ENCODE measurements at regions not wholly inside any gene's neighbourhood (a gene's known extent, or its start where the extent isn't known, plus 50 kb on each side); places are given as distances from the start of the nearest gene placed in this dataset.

DNA sequence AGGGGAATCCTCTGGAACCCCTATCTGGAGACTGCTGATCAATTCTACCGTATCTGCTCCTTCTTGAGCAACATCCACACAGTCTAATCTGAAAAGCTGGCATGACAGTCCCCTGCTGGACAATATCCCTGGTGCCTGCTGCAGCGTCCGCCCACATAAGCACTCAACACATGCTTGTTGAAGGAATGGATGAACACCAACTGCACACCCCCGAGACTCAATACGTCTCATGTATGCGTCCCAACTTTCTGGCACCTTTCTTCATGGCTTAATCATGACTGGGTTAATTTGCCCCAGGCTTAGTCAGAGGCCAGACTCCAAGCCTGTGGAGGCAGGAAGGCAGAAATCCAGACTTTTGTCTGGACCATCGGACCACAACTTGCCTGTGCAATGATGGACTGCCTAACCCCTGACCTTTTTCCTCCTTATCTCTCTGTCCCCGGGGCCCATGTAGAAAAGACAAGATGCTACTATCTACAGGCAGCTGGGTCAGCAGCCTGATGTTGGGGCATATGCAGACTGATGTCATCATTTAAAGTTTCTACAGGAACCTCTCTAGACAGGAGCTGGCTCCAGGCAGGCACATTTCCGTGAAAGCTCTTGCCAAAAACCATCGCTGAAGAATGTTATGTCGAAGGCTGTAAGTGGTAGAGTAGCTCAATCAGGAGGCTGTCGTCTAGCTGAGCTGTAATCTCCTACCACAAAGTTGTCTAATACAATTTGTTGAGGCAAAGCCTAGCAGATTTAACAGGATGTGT, 114.1 kb upstream of the TPM1 start (continued):
- TF ChIP-seq ZNF532 (CRISPR knock-in tag; IDR thresholded peaks at IDR 0.05; ENCODE audit: borderline replicate concordance) (no peak), ZMAT4 (CRISPR knock-in tag; IDR thresholded peaks at IDR 0.05) (no peak), ZNF671 (CRISPR knock-in tag; IDR thresholded peaks at IDR 0.05) (no peak), HMGA2 (CRISPR knock-in tag; IDR thresholded peaks at IDR 0.05) (no peak)
- TF ChIP-seq, protein P1, sequence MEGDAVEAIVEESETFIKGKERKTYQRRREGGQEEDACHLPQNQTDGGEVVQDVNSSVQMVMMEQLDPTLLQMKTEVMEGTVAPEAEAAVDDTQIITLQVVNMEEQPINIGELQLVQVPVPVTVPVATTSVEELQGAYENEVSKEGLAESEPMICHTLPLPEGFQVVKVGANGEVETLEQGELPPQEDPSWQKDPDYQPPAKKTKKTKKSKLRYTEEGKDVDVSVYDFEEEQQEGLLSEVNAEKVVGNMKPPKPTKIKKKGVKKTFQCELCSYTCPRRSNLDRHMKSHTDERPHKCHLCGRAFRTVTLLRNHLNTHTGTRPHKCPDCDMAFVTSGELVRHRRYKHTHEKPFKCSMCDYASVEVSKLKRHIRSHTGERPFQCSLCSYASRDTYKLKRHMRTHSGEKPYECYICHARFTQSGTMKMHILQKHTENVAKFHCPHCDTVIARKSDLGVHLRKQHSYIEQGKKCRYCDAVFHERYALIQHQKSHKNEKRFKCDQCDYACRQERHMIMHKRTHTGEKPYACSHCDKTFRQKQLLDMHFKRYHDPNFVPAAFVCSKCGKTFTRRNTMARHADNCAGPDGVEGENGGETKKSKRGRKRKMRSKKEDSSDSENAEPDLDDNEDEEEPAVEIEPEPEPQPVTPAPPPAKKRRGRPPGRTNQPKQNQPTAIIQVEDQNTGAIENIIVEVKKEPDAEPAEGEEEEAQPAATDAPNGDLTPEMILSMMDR (IDR thresholded peaks at IDR 0.05): no peak

DNA sequence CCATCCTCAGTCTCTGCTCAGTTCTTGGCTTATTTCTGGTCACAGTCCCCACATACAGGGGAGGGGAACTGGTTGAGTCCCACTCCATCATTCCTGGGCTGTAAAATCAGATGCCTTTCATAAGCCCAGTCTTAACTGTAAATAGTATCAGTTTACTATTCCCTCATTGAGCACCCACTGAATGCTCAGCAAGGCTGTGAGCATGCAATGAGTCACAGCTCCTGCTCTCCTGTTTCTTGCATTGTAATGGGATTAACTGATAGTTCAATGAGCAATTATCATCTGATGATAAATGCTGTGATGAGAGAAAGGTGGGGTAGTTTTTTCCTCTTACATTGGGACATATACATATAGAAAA, 113.6 kb upstream of the TPM1 start:
- no peak for ATAC-seq
- no peaks in the 10 kb centered on the region for H3K27me3 Mint-ChIP-seq (ENCODE audit: low read depth)
- CTCF ChIA-PET: no interaction called here
- H3K36me3 Mint-ChIP-seq: no peaks in the 10 kb centered on the region
- H3K4me3 Mint-ChIP-seq: no peak overlapping the region
- TF ChIP-seq GRHL2 (CRISPR knock-in tag; IDR thresholded peaks at IDR 0.05; ENCODE audit: insufficient replicate concordance, severe bottlenecking) (no peak), ZNF671 (CRISPR knock-in tag; IDR thresholded peaks at IDR 0.05) (no peak), RELA (CRISPR knock-in tag; IDR thresholded peaks at IDR 0.05; ENCODE audit: borderline replicate concordance) (no peak), SMAD3 (CRISPR knock-in tag; IDR thresholded peaks at IDR 0.05; ENCODE audit: borderline replicate concordance) (no peak), GTF2I (CRISPR knock-in tag; conservative IDR thresholded peaks at IDR 0.05) (no peak), MYBL2 (CRISPR knock-in tag; IDR thresholded peaks at IDR 0.05) (no peak), SOX15 (CRISPR knock-in tag; IDR thresholded peaks at IDR 0.05) (no peak), ZMAT4 (CRISPR knock-in tag; IDR thresholded peaks at IDR 0.05) (no peak), MXD4 (CRISPR knock-in tag; IDR thresholded peaks at IDR 0.05; ENCODE audit: borderline replicate concordance) (no peak), CREB1 (CRISPR knock-in tag; IDR thresholded peaks at IDR 0.05) (no peak), ATF6 (CRISPR knock-in tag; IDR thresholded peaks at IDR 0.05) (no peak), ZNF138 (CRISPR knock-in tag; conservative IDR thresholded peaks at IDR 0.05) (no peak), PRRX2 (CRISPR knock-in tag; IDR thresholded peaks at IDR 0.05) (no peak), NFATC4 (CRISPR knock-in tag; IDR thresholded peaks at IDR 0.05) (no peak), SMAD4 (CRISPR knock-in tag; IDR thresholded peaks at IDR 0.05) (no peak), NR1H2 (CRISPR knock-in tag; IDR thresholded peaks at IDR 0.05) (no peak)
- TF ChIP-seq, protein P2, sequence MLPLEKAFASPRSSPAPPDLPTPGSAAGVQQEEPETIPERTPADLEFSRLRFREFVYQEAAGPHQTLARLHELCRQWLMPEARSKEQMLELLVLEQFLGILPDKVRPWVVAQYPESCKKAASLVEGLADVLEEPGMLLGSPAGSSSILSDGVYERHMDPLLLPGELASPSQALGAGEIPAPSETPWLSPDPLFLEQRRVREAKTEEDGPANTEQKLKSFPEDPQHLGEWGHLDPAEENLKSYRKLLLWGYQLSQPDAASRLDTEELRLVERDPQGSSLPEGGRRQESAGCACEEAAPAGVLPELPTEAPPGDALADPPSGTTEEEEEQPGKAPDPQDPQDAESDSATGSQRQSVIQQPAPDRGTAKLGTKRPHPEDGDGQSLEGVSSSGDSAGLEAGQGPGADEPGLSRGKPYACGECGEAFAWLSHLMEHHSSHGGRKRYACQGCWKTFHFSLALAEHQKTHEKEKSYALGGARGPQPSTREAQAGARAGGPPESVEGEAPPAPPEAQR (CRISPR knock-in tag; IDR thresholded peaks at IDR 0.05): no peak
- H3K27ac Mint-ChIP-seq: no peak overlapping the region
- POLR2A ChIA-PET: no interaction called here
- H3K4me1 Mint-ChIP-seq: no peaks in the 10 kb centered on the region
- H3K9me3 Mint-ChIP-seq: no peaks in the 10 kb centered on the region
- no peak for DNase-seq (ENCODE audit: low spot score)
